ENCODE measurements at regions not wholly inside any gene's neighbourhood (a gene's known extent, or its start where the extent isn't known, plus 50 kb on each side); places are given as distances from the start of the nearest gene placed in this dataset.

- Histone ChIP-seq H3K36me3 (no peaks in the 10 kb centered on the region), H3K9me3 (peaks cover 0 to 11% (median 9%) of the 10 kb centered on the region in 3 donors), H3K27me3 (peaks cover 0 to 12% (median 0%) of the 10 kb centered on the region in 4 donors), H3K4me3 (no peak overlapping the region), H3K27ac (no peak overlapping the region), H3K4me1 (peaks cover 0 to 11% (median 0%) of the 10 kb centered on the region in 3 donors)
- WGBS, 2 donors = 26 to 53% methylated on average over 2 to 4 of the region's 4 CpGs
- DNase-seq = no peak
- intact Hi-C loops (cut with DNase I) = no loop called here
- TF ChIP-seq, protein P1, sequence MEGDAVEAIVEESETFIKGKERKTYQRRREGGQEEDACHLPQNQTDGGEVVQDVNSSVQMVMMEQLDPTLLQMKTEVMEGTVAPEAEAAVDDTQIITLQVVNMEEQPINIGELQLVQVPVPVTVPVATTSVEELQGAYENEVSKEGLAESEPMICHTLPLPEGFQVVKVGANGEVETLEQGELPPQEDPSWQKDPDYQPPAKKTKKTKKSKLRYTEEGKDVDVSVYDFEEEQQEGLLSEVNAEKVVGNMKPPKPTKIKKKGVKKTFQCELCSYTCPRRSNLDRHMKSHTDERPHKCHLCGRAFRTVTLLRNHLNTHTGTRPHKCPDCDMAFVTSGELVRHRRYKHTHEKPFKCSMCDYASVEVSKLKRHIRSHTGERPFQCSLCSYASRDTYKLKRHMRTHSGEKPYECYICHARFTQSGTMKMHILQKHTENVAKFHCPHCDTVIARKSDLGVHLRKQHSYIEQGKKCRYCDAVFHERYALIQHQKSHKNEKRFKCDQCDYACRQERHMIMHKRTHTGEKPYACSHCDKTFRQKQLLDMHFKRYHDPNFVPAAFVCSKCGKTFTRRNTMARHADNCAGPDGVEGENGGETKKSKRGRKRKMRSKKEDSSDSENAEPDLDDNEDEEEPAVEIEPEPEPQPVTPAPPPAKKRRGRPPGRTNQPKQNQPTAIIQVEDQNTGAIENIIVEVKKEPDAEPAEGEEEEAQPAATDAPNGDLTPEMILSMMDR (IDR thresholded peaks at IDR 0.05) = no peak
- TF ChIP-seq POLR2A (IDR thresholded peaks at IDR 0.05) = no peak
Measured at GRCh38 chr10:47156873-47157272, 143.1 kb upstream of the GDF10 start.

- Histone ChIP-seq H3K4me1 (peaks cover 0 to 7% (median 0%) of the 10 kb centered on the region in 3 donors), H3K36me3 (no peaks in the 10 kb centered on the region), H3K4me3 (no peak overlapping the region), H3K27me3 (peaks cover 0 to 12% (median 0%) of the 10 kb centered on the region in 4 donors), H3K9me3 (peaks cover 0 to 11% (median 9%) of the 10 kb centered on the region in 3 donors), H3K27ac (no peak overlapping the region)
- DNase-seq = no peak
- WGBS, 2 donors = 77 to 82% methylated on average over 10 of the region's 10 CpGs
- TF ChIP-seq, protein P1 (IDR thresholded peaks at IDR 0.05) = no peak
- no peak for TF ChIP-seq POLR2A (IDR thresholded peaks at IDR 0.05)
- intact Hi-C loops (cut with DNase I) = no loop called here
Measured at GRCh38 chr10:47158116-47159071, 141.6 kb upstream of the GDF10 start.

DNA sequence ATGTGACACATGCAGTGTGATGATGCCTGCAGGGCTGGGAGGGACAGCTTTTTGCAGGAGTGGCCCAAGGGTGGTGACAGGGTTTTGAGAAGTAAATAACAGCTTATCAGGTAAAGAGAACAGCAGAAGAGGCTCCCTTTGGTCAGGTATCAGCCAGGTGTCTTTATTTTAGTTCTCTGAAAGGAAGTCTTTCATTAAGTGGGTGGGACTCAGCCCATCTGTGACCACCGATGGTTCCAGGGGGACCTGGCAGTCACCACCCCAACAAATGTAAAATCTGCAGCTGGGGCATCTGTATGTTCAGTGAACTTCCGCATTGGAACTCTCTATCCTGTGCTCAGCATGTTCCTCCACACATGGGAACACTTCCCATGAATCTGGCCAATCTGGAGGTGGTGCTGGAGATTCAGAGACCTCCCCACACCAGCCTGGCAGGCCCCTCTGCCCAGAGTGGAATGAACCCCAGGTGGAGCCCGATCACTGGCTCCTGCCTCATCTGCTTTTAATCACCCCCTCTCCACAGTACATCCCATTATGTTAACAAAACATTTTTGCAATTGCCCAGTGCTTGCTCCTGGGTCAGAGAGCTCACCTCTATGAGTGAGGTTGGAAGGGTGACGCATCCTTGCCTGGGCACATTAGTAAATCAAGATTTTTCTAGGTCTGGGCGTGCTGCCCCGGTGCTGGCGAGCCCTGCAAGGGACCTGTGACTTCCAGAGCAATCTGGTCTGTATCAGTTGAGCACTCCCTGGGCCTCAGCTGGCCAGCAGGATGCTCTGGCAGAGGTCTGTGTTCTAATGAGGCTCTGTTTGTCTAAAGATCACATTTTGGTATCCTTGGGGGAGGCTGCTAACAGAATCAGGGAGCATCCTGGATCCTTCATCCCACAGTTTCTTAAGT lies 140.4 kb upstream of the GDF10 start:
- H3K27ac ChIP-seq = no peak overlapping the region
- intact Hi-C loops (cut with DNase I) = no loop called here
- DNase-seq = no peak

GRCh38 chr10:47160261-47160908 lies 139.6 kb upstream of the GDF10 start:
- peak overlapping the region in 1 of 4 donors; percentile 21 for H3K27ac ChIP-seq
- 70 to 84% methylated on average over 3 to 5 of the region's 9 CpGs for WGBS, 2 donors
- no peak for DNase-seq

More for the DNA sequence above, 140.4 kb upstream of the GDF10 start:
- no peaks in the 10 kb centered on the region for H3K36me3 ChIP-seq
- no peak overlapping the region for H3K4me3 ChIP-seq
- H3K4me1 ChIP-seq = peaks cover 0 to 7% (median 0%) of the 10 kb centered on the region in 3 donors
- 56 to 69% methylated on average over 4 to 7 of the region's 7 CpGs for WGBS, 2 donors
- H3K9me3 ChIP-seq = peaks cover 0 to 7% (median 6%) of the 10 kb centered on the region in 3 donors
- peaks cover 0 to 17% (median 0%) of the 10 kb centered on the region in 4 donors for H3K27me3 ChIP-seq
- TF ChIP-seq, protein P1 (IDR thresholded peaks at IDR 0.05) = no peak
- no peak for TF ChIP-seq POLR2A (IDR thresholded peaks at IDR 0.05)

More at GRCh38 chr10:47160261-47160908, 139.6 kb upstream of the GDF10 start:
- intact Hi-C loops (cut with DNase I) = no loop called here
- Histone ChIP-seq H3K4me3 (no peak overlapping the region), H3K27me3 (peaks cover 0 to 25% (median 0%) of the 10 kb centered on the region in 4 donors), H3K9me3 (no peaks in the 10 kb centered on the region), H3K36me3 (no peaks in the 10 kb centered on the region), H3K4me1 (peaks cover 5 to 15% (median 5%) of the 10 kb centered on the region in 3 donors)
- no peak for TF ChIP-seq POLR2A (IDR thresholded peaks at IDR 0.05)
- TF ChIP-seq, protein P1 (IDR thresholded peaks at IDR 0.05) = no peak
